Kidney (tissue), 13 donors: ENCODE measurements at regions not wholly inside any gene's neighbourhood (a gene's known extent, or its start where the extent isn't known, plus 50 kb on each side); places are given as distances from the start of the nearest gene placed in this dataset.

ENCODE experiments used
- DNase-seq, 5 donors: peaks; one replicate each; pipeline ENCODE4 v3.0.0-alpha.2; 2013 to 2020
- FAIRE-seq: peaks from 2 replicates; lab custom pipeline; 2012; peaks lifted over from hg19 to GRCh38; lab: Jason Lieb, UNC
- H3K27ac ChIP-seq, 2 donors: one replicate each; pipeline ENCODE4 v1.7.0; 2013; ENCODE audit warnings: low read depth in 2 of 2, low read length in 2 of 2, inconsistent platforms in 1 of 2
- H3K27me3 ChIP-seq: one replicate; pipeline ENCODE4 v1.7.1; 2013; ENCODE audit warnings: low read length, inconsistent platforms; ENCODE audit not compliant: control insufficient read depth, insufficient read depth
- H3K36me3 ChIP-seq, 3 donors: one replicate each; pipeline versions ENCODE4 v1.7.0 to v1.7.1; 2013; ENCODE audit warnings: low read length in 3 of 3, control low read depth in 1 of 3, inconsistent platforms in 1 of 3; ENCODE audit not compliant: insufficient read depth in 3 of 3, control insufficient read depth in 2 of 3
- H3K4me1 ChIP-seq, 3 donors: one replicate each; pipeline versions ENCODE4 v1.7.0 to v1.7.1; 2013; ENCODE audit warnings: low read length in 3 of 3, inconsistent platforms in 1 of 3, low read depth in 1 of 3; ENCODE audit not compliant: control insufficient read depth in 2 of 3, insufficient read depth in 2 of 3
- H3K4me3 ChIP-seq, 3 donors: one replicate each; pipeline versions ENCODE4 v1.7.0 to v1.8.1; 2013; ENCODE audit warnings: low read length in 3 of 3, control low read depth in 1 of 3, inconsistent platforms in 1 of 3
- H3K9ac ChIP-seq, 3 donors: one replicate each; pipeline versions ENCODE4 v1.7.0 to v1.7.1; 2013; ENCODE audit warnings: low read length in 3 of 3, control low read depth in 1 of 3, inconsistent platforms in 1 of 3
- H3K9me3 ChIP-seq, 3 donors: one replicate each; pipeline versions ENCODE4 v1.7.0 to v1.7.1; 2013; ENCODE audit warnings: low read length in 3 of 3, control low read depth in 1 of 3, inconsistent platforms in 1 of 3; ENCODE audit not compliant: control insufficient read depth in 2 of 3, insufficient read depth in 1 of 3
- intact Hi-C: fragments of 100-400 bp; cut with DNase I; formaldehyde crosslinking; loops from one replicate; pipeline ENCODE4 v1.11.1; 2022
- TF ChIP-seq, protein P1 (sequence below): IDR thresholded peaks from 3 replicates; pipeline ENCODE4 v1.5.1; 2012; ENCODE audit warnings: mild to moderate bottlenecking, moderate library complexity, borderline replicate concordance; ENCODE audit not compliant: insufficient read depth; ENCODE audit errors: extremely low read depth
- donor health status: control.
- donor health status: control.
- donor health status: control.
- donor health status: control.
- donor health status: control.
- donor health status: DM: yes; HTN: yes; CAD: no.
- donor health status: Normal renal cell carcinoma (clear cell type).

DNA sequence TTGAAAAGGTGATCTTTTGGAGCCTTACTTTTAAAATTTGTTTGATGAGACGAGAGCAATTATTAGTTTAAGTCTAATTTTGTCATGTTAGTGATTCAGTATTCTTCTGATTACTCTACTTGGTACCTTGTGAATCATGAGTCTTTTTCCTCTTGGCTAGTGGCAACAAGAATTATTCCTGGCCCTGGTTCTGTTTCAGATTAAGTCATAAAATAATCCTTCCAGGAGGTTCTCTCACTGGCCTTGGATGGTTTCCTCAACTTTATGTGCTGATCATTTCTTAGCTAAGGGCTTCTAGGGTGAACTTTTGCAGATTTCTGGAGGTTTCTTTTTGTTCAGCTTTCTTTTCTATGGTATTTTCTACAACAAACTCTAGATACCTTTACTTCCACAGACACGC is 741.8 kb upstream of the LUZP2 start:
- TF ChIP-seq, protein P1, sequence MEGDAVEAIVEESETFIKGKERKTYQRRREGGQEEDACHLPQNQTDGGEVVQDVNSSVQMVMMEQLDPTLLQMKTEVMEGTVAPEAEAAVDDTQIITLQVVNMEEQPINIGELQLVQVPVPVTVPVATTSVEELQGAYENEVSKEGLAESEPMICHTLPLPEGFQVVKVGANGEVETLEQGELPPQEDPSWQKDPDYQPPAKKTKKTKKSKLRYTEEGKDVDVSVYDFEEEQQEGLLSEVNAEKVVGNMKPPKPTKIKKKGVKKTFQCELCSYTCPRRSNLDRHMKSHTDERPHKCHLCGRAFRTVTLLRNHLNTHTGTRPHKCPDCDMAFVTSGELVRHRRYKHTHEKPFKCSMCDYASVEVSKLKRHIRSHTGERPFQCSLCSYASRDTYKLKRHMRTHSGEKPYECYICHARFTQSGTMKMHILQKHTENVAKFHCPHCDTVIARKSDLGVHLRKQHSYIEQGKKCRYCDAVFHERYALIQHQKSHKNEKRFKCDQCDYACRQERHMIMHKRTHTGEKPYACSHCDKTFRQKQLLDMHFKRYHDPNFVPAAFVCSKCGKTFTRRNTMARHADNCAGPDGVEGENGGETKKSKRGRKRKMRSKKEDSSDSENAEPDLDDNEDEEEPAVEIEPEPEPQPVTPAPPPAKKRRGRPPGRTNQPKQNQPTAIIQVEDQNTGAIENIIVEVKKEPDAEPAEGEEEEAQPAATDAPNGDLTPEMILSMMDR, result no peak
- no peak overlapping the region for H3K9ac ChIP-seq
- no peaks in the 10 kb centered on the region for H3K27me3 ChIP-seq
- H3K9me3 ChIP-seq, result no peaks in the 10 kb centered on the region
- no peak for FAIRE-seq
- no peaks in the 10 kb centered on the region for H3K36me3 ChIP-seq
- H3K4me1 ChIP-seq, result no peaks in the 10 kb centered on the region
- DNase-seq, result no peak
- no peak overlapping the region for H3K27ac ChIP-seq
- intact Hi-C loops, result no loop called here
- no peak overlapping the region for H3K4me3 ChIP-seq

DNA sequence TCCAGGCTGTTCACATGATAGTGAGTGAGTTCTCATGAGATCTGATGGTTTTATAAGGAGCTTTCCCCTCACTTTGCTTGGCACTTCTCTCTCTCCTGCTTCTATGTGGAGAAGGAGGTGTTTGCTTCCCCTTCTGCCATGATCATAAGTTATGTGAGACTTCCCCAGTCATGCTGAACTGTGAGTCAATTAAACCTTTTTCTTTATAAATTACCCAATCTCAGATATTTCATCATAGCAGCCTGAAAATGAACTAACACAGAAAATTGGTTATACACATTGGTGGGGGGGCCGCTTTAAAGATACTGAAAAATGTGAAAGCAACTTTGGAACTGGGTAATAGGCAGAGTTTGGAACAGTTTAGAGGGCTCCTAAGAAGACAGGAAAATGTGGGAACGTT is 741.1 kb upstream of the LUZP2 start:
- Histone ChIP-seq H3K27ac (no peak overlapping the region), H3K9me3 (no peaks in the 10 kb centered on the region), H3K4me1 (no peaks in the 10 kb centered on the region), H3K36me3 (no peaks in the 10 kb centered on the region), H3K27me3 (no peaks in the 10 kb centered on the region), H3K4me3 (no peak overlapping the region), H3K9ac (no peak overlapping the region)
- FAIRE-seq (no peak), DNase-seq (no peak)
- intact Hi-C loops, result no loop called here
- TF ChIP-seq, protein P1, result no peak

DNA sequence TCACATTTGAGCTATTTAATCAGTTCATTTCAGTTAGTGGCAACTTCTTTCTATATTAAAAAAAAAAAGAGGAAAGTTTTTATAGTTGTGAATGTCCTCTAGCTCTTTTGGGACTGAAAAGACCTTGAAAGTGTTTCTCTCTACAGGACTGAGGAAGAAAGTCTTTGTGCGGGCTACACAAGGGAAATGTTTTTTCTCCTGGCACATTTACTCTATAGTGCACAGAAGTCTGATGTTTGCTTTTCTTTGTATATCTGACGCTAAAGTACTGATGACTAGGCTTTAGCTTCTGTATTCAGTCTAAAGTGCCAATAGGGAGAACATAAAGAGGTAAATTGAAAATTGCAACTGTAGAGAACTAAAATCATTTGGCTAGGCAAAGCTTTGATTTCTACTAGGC is 737.4 kb upstream of the LUZP2 start:
- DNase-seq, result no peak

DNA sequence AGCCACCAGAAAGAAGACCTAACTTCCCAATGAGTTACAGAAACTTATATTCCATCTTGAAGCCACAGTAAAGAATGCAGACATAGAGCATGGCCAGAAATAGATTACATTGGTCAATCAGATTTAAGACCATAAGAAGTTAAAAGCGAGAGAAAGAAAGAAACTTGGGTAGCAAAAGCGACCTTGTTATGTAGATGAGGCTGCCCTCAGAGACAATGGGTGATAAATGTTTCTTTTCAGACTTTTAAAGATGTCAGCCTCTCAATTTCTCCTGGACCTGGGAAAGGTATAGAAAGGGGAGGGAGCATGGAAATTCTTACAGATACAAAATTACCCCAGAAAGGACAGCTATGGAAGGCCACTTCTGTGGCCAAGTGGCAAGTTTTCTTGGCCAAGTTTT is 732.6 kb upstream of the LUZP2 start:
- FAIRE-seq, result no peak
- Histone ChIP-seq H3K27me3 (no peaks in the 10 kb centered on the region), H3K9me3 (no peaks in the 10 kb centered on the region), H3K9ac (no peak overlapping the region), H3K4me1 (no peaks in the 10 kb centered on the region), H3K27ac (no peak overlapping the region), H3K36me3 (no peaks in the 10 kb centered on the region), H3K4me3 (no peak overlapping the region)
- no peak for DNase-seq
- TF ChIP-seq, protein P1, result no peak
- intact Hi-C loops, result no loop called here

More for the DNA sequence above, 737.4 kb upstream of the LUZP2 start:
- Histone ChIP-seq H3K9me3 (no peaks in the 10 kb centered on the region), H3K4me3 (no peak overlapping the region), H3K9ac (no peak overlapping the region), H3K36me3 (no peaks in the 10 kb centered on the region), H3K27me3 (no peaks in the 10 kb centered on the region), H3K27ac (no peak overlapping the region), H3K4me1 (no peaks in the 10 kb centered on the region)
- FAIRE-seq, result no peak
- TF ChIP-seq, protein P1, result no peak
- intact Hi-C loops, result no loop called here
